HG03066 (cell line): ENCODE measurements at regions not wholly inside any gene's neighbourhood (a gene's known extent, or its start where the extent isn't known, plus 50 kb on each side); places are given as distances from the start of the nearest gene placed in this dataset.

Source experiments
- ATAC-seq: cut with Tn5 transposase; IDR thresholded peaks from one replicate; pipeline ENCODE4 v1.9.1; 2021; ENCODE audit warnings: low read depth; ENCODE audit not compliant: unreplicated experiment

- no peak for ATAC-seq
Measured at GRCh38 chr2:150631236-150631821, 143.9 kb upstream of the RND3 start.

DNA sequence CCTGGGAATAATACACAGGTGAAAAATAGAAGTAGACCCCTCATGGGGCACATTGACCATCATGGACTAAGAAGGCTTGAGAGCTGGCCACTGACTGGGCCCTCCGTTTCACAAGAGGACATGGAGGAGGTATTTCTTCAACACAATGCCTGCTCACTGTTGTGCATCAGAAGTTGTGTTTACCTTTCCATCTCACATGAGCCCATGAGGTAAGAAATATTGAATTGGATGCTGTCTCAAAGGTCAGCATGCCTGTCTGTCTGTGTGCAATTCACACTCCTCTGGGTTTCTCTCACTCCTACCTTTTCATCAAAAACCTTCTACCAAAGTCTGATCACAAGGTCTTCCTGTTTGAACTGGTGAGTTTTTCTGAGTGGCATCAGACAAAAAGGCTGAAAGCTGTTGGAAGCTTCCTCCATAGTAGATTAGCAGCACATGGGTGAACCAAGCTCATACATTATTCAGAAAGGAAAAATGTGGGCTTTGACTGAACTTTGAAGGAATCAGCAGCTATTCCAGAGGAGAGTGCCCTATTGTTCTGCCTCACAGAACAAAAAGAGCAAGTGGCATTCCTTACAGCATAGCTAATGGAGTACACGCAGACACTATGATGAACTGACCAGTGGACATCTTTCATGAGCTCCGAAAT lies 143.2 kb upstream of the RND3 start:
- no peak for ATAC-seq

DNA sequence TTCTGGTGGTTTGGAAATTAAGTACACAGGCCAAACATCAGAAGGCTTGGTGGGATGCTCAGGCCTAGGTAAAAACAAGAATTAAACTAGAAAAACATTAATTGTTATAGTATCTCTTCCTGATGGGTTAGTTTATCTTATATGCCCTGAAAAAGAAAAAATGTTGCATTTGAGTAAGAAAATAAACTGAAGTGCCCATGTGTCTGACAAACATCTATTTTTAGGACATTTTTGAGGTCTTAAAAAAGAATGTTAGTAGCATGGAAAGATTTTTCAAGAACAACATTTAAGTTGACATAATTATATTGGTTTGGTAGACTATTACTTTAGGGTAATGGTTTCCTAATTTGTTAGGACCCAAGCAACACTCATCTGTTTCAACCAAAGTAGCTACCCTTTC lies 140.1 kb upstream of the RND3 start:
- ATAC-seq: no peak

GRCh38 chr2:150626934-150627411 lies 139.5 kb upstream of the RND3 start:
- ATAC-seq: no peak

DNA sequence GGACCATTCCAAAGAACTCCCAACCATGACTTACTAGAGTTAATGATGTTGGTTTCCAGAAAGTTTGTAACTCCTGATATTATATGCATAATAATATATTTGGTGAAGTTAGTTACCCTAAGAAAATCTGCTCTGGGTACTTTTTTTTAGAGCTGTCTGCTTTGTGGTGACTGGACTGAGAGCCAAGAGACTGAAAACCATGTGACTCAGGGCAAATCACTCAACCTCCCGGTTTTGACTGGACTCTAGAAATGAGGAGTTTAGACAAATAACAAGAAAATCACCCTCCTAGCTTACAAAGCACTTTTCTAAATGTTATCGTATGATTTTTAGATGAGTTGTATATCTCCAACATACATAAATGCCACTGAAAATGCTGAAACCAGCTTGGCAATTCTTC lies 138.3 kb upstream of the RND3 start:
- no peak for ATAC-seq

- no peak for ATAC-seq
Measured at GRCh38 chr2:150625303-150625702, 137.8 kb upstream of the RND3 start.

- no peak for ATAC-seq
Measured at GRCh38 chr2:150624001-150624401, 136.5 kb upstream of the RND3 start.

DNA sequence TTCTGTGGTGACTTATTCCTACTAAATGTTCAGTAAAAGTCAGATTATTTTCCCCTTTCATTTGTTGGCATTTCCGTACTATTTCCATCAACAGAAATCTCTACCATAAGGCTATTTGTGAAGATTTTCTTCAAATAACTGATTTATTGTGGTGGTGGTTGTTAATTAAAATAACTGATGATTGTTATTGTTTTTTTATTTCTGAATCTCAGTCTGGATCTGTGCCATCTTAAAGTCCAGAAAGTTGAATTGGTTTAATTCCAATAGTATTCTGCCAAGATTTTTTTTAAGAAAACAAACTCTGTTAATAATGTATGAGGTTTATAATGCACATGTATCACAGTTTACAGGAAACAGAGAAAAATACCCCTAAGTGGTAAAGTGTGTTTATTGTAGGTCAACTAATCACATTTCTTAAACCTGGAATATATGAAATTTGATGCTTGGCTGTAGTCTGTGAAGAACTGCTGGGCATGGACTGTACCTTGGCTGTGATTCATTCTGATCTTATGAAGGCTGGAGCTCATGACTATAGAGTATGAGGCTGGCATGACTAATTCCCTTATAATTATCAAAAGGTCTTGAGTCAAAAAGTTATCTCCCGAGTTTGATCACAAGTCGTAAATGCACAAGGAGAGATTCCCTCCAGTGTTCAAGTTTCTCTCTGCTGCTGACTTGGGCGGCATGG lies 134.2 kb upstream of the RND3 start:
- no peak for ATAC-seq

DNA sequence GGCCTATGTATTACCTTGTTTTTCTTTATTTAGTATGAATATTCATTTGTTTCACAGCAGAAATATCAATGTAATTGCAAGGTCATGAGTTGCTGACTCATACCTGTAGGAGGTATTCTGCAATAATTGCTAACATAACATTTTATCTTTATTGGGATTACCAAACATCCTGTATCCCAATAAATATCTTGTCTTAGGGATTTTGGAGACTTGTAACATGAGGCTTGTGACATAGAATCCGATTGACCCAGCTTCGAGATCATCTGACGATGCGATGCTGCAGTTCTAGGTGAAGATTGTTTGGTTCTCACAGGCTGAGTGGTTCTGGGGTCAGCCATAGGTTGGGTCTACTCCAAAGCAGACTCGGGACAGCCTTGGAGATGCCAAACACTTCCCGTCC lies 133.4 kb upstream of the RND3 start:
- no peak for ATAC-seq

DNA sequence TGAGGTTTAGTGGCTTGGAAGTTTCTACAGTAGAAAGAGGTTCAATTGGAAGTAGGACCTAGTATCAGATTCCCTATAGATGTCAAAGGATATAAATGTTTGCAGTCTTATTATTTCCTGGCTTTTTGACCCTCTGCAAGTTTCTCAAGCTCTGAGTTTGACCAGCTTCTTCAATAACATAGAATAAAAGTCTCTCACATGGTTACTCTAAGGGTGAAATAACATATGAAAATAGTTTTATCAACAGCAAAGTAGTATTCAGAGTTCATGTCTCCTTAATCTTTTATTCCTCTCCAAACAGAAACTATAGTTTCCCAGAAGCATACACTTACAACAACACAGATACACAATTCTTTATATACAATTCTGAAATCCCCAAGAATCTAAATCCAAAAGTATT lies 132.9 kb upstream of the RND3 start:
- no peak for ATAC-seq

DNA sequence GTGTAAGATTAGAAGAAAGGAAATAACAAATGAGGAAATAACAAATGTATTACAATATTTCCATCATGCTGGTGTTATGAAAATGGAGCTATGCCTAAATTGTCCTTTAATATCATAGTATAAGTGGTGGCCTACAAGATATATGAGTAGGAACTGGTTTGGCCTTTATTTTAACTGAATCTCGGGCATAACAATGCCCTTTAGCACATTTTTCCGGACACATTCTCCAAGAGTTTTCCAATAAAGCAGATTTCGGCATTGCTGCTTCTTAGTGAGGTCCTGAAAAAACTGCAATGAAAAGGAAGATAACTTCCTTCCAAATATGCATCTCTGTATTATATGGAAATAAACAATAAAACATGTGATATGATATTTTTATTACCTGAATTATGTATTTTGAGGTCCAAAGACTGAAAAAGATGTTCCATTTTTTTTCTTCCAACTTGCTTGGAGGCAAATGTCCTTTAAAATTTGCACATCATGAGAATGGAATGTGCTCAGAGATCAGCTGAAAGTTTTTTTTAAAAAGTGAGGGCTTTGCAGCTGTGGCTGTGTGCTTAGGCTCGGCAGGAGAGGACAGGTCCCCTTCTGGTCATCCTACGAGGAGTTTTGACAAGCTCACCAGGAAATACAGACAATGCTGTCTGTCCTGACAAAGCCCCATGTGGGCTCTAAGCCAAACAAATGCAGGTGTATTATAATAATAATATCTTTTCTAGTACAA lies 132.3 kb upstream of the RND3 start:
- no peak for ATAC-seq

GRCh38 chr2:150618245-150618895 lies 130.9 kb upstream of the RND3 start:
- ATAC-seq: no peak

DNA sequence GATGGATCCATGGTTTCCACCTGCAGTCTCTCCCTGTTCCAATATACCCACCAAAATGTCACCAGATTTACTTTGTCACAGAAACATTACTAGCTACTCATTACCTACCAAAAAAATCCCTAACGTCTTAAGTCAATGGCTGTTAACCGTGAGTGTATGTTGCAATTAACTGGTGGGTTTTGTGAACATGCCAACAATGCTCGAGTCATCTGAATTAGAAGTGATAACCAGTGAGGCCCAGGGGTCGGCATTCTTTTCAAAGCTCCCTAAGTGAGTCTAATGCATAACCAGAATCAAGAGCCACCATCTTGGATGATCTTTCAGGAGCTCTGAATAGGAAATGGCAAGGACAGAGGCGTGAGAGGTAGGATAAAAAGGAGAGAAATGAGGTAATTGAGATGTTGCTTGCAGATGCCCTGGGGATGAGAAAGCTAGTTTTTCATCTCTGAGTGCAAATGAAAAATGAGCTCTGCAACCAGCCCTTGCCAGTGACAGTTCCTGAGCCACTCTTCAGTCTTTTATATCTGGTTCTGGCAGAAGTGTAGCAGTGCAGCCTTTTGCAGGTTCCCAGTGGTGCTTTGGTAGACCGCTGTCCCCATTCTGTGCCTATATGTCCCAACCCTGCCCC lies 130.0 kb upstream of the RND3 start:
- no peak for ATAC-seq

GRCh38 chr2:150612957-150613710 lies 125.7 kb upstream of the RND3 start:
- ATAC-seq: no peak

DNA sequence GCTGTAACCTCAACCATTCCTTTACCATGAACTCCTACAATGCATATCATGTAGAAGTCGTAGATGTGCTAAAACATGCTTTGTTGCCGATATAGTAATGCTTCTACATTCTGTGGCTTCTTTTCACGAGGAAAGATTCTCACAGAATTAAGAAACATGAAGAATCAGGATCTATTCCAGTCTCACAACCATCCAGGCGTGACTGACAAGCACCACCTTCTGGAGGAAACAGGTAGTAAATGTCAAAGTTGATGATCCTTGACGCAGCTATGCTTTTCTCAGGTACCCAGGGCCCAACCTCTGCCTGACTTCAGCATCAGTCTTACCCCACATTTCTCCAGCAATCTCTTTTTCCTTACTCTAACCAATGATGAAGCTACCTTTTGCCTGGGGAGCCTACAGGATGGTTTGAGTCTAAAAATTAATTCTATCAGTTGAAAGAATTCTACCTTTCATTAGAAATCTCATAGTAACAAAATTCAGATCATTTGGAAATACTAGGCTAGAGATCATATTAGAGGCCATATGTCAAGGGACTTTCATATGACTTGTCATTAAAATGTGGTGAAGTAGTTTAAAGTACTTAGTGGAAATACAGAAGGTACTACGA lies 123.3 kb upstream of the RND3 start:
- ATAC-seq: peak; percentile 63

DNA sequence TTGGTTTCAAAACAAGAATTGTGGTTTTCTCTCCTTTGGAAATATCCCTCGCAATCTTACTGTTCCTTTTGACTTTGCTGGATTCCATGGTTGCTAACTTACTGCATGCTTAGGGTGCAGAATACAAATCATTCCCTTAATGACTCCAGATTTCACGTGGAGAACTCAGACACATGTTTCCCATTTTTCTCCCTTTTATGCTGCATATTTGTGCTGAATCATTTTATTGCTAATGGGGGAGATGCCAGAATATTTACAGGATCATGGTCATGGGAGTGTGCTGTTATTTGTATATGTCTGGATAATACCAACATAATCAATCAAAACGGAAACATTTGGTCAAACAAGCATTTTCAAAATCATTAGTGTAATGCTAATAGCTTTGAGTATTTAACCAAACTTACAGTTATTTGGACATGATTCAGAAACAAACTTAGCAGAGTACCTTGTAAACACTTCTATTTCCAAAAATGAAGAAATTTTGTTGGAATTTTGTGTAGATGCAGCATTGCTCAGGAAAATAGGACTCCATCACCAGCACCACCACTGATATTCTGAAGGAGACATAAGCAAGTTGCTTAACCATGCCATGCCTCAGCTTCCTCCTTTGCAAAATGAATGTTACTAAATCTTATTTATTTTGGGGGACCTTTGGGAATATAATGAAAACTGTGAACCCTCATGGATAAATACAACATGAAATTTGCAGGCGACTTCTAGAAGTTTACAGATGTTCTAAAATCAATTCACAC lies 122.5 kb upstream of the RND3 start:
- ATAC-seq: no peak

DNA sequence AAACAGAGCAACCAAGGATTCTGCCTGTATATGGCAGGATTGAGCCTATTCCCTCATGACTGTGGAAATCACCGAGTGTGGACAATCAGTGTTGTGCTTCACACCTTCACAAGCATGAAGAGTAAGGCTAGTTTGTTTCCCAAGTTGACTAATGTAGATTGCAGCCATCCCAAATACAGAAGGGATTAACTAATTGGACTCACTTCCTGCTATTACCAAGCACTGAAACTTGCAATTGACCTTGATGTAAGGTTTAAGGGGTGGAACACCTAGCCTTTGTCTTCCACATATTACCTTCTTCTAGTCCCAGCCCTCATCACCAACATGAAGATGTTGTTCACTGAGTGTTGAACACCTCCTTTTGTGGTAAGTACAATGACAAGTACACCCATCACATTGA lies 120.9 kb upstream of the RND3 start:
- ATAC-seq: no peak

GRCh38 chr2:150607390-150607811 lies 119.9 kb upstream of the RND3 start:
- ATAC-seq: no peak
